Muscle layer of colon (tissue), 2 donors: ENCODE measurements at regions not wholly inside any gene's neighbourhood (a gene's known extent, or its start where the extent isn't known, plus 50 kb on each side); places are given as distances from the start of the nearest gene placed in this dataset.
"Not testable (repeated sequence)": the region's sequence is repeated elsewhere in the genome, so short reads cannot be mapped to it uniquely, and the experiment has no call there.

Source experiments
- H3K27ac ChIP-seq: one replicate; pipeline ENCODE4 v1.7.0; 2013; ENCODE audit warnings: low read depth, mild to moderate bottlenecking, low read length, moderate library complexity
- H3K27me3 ChIP-seq, 2 donors: one replicate each; pipeline ENCODE4 v1.7.0; 2013; ENCODE audit warnings: low read length in 2 of 2, mild to moderate bottlenecking in 2 of 2; ENCODE audit not compliant: insufficient read depth in 2 of 2, control insufficient read depth in 1 of 2
- H3K36me3 ChIP-seq: one replicate; pipeline ENCODE4 v1.7.0; 2013; ENCODE audit warnings: mild to moderate bottlenecking, low read length; ENCODE audit not compliant: insufficient read depth
- H3K4me1 ChIP-seq: one replicate; pipeline ENCODE4 v1.7.0; 2013; ENCODE audit warnings: mild to moderate bottlenecking, low read length; ENCODE audit not compliant: insufficient read depth
- H3K4me3 ChIP-seq, 2 donors: one replicate each; pipeline ENCODE4 v1.7.0; 2013; ENCODE audit warnings: low read length in 2 of 2, low read depth in 1 of 2, mild to moderate bottlenecking in 1 of 2, moderate library complexity in 1 of 2
- H3K9ac ChIP-seq: one replicate; pipeline ENCODE4 v1.7.0; 2013; ENCODE audit warnings: low read length
- H3K9me3 ChIP-seq: one replicate; pipeline ENCODE4 v1.7.0; 2013; ENCODE audit warnings: mild to moderate bottlenecking, low read length
- donor health status: abdominal sarcoma.
- donor health status: Adenocarcinoma of cecum.

DNA sequence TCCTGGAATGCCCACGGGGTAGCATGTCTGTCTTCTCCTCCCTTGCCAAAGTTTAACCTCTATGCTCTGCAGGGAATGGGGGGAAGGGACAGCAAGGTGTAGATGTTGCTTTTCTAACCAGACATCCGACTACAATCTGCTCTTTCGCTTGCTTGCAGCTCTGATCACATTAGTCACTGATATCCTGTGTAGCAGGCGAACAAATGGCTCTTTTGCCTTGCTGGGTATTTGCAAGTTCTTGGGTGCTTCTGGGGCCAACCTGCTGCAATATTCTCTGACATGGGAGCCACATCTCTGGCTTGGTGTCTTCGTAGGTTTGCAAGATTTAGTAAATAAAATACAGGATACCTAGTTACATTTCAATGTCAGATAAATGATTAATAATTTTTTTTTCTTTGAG lies 190.0 kb downstream of the ASB1 start:
- no peaks in the 10 kb centered on the region for H3K4me1 ChIP-seq
- no peak overlapping the region for H3K4me3 ChIP-seq
- no peaks in the 10 kb centered on the region for H3K9me3 ChIP-seq
- H3K27ac ChIP-seq: no peak overlapping the region
- no peaks in the 10 kb centered on the region for H3K36me3 ChIP-seq
- no peak overlapping the region for H3K9ac ChIP-seq
- H3K27me3 ChIP-seq: no peaks in the 10 kb centered on the region

DNA sequence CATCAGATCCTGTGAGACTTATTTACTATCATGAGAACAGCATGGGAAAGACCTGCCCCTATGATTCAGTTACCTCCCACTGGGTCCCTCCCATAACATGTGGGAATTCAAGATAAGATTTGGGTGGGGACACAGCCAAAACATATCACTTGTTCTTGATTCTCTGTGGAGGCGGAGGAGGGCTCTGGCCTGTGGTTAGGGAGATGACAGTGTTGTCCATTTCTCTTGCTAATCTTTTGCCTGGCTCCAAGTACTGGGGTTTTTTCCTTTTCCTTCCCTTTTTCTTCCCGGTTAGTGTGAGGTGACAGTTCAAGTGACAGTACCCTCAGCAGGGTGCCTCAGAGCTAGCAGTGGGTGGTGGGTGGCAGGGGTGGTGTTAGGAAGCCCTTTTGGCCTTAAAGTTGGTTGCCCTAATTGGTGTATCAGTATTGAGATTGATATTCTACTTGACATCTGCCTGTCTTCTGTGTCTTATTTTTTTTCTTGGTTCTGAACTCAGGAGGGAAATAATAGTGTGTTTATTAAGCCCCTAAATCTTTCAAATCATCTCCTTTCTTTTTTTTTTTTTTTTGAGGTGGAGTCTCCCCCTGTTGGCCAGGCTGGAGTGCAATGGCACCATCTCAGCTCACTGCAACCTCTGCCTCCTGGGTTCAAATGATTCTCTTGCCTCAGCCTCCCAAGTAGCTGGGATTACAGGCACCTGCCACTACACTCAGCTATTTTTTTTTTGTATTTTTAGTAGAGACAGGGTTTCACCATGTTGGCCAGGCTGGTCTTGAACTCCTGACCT lies 192.0 kb downstream of the ASB1 start:
- H3K4me1 ChIP-seq, H3K27me3 ChIP-seq, H3K9ac ChIP-seq, H3K4me3 ChIP-seq, H3K9me3 ChIP-seq, H3K27ac ChIP-seq, H3K36me3 ChIP-seq: not testable (repeated sequence)

DNA sequence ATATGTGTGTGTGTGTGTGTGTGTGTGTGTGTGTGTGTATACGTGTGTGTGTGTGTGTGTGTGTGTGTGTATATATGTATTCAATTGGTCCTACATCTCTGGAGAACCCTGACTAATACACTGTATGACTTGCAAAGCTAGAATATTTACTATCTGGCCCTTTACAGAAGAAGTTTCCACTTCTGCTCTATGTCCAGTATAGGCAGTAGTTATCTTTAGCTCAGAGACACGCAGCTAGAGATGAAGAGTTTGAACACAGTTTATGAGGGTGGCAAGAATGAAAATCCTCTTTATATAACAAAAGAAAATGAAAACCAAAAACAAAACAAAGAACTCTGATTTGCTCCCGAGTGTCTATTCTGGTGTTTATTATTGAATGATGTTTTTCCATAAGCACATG lies 201.2 kb downstream of the ASB1 start:
- H3K9ac ChIP-seq: no peak overlapping the region
- no peaks in the 10 kb centered on the region for H3K36me3 ChIP-seq
- H3K27me3 ChIP-seq: no peaks in the 10 kb centered on the region
- no peak overlapping the region for H3K4me3 ChIP-seq
- no peaks in the 10 kb centered on the region for H3K9me3 ChIP-seq
- no peak overlapping the region for H3K27ac ChIP-seq
- peaks cover 8% of the 10 kb centered on the region for H3K4me1 ChIP-seq

DNA sequence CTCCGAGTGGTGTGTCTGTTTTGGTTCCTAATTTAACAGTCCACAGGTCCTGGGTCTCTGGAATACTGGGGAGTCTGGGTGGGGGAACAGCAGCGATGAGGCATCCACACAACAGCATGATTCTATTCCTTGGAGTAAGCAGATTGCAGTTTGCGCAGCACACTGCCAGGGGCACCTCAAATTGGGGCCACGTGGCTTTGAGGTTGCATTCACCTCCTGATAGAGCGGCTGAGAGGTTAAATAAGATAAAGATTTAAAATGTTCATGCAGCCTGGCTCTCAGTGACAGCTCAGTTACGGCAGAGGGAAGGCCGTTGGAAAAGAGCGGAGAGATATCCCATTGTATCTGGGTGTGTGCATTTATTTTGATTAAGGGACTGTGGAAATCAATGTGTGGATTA lies 202.3 kb downstream of the ASB1 start:
- no peaks in the 10 kb centered on the region for H3K9me3 ChIP-seq
- H3K4me1 ChIP-seq: peaks cover 8% of the 10 kb centered on the region
- no peak overlapping the region for H3K27ac ChIP-seq
- no peak overlapping the region for H3K4me3 ChIP-seq
- H3K27me3 ChIP-seq: no peaks in the 10 kb centered on the region
- H3K36me3 ChIP-seq: no peaks in the 10 kb centered on the region
- H3K9ac ChIP-seq: no peak overlapping the region

DNA sequence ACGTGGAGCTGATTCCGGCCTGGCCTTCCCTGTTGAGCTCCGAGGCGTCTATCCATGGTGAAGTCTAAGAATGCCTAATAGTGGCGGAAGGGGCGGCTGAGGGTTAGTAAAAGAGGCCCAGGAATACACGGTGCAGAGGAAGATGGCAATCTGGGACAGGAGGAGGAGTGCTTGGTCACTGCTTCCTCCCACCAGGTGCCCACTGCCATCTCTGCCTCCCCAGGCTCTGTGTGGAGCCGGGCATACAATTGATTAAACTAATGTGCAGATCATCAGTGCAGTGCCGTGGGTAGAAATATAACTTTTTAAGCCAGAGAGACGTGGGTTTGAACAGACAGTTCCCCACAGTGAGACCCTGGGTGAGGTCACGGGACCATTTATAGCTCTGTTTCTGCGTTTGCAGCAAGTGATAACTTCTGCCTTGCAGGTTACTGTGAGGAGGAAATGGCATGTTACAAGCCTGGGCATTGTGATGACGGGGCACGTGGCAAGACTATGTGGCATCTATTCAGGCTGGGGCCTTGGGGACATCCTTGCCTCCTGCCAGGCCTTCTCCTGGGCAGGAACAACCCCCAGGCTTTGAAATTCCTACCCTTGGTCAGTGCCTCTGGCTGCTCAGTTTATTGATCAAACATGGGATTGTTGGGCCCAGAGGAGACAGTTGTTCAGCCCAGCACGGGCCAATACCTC lies 204.9 kb downstream of the ASB1 start:
- peaks cover 24% of the 10 kb centered on the region for H3K4me1 ChIP-seq
- H3K9me3 ChIP-seq: no peaks in the 10 kb centered on the region
- H3K27ac ChIP-seq: no peak overlapping the region
- H3K27me3 ChIP-seq: no peaks in the 10 kb centered on the region
- no peak overlapping the region for H3K4me3 ChIP-seq
- no peaks in the 10 kb centered on the region for H3K36me3 ChIP-seq
- H3K9ac ChIP-seq: no peak overlapping the region

DNA sequence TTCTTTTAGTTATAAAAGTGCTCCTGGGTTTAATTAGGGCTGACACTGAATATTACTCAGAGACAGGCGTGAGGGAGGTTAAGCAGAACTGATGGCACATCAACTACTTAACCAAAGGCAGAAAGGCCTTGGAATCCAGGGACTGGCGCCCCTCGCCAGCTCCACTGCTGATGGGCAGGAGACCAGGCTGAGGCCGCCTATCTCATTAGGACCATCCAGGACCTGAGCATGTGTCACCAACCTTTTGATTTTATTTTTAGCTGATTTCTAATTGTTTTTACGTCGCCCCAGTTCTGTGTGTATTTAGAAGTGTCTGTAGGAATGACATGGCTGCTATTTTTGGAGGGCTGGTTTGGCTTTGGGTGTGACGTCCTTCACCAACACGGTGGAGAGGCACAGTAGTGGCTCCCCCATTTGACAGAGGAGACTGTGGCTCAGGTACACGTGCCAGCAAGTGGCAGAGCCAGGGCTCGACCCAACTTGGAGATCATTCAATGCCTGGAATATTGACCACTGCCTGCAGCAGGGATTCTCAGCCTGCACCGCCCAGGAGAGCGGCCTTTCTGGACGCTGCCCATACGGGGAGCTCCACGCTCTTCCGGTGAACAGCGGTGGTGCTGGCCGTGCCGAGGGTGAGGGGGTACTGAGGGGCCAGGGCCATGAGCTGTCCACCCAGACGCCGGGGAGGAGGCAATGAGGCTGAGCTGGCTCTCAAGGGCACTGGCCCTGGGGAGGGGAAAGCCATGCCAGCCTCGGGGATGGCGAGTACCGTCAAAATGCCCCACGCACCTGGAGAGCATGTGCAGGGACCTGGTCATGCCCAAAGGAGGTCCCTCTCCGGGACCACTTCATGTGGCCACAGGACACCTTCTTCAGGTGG lies 205.7 kb downstream of the ASB1 start:
- no peak overlapping the region for H3K4me3 ChIP-seq
- H3K27ac ChIP-seq: no peak overlapping the region
- no peaks in the 10 kb centered on the region for H3K9me3 ChIP-seq
- H3K27me3 ChIP-seq: no peaks in the 10 kb centered on the region
- H3K9ac ChIP-seq: no peak overlapping the region
- H3K36me3 ChIP-seq: no peaks in the 10 kb centered on the region
- peaks cover 22% of the 10 kb centered on the region for H3K4me1 ChIP-seq

DNA sequence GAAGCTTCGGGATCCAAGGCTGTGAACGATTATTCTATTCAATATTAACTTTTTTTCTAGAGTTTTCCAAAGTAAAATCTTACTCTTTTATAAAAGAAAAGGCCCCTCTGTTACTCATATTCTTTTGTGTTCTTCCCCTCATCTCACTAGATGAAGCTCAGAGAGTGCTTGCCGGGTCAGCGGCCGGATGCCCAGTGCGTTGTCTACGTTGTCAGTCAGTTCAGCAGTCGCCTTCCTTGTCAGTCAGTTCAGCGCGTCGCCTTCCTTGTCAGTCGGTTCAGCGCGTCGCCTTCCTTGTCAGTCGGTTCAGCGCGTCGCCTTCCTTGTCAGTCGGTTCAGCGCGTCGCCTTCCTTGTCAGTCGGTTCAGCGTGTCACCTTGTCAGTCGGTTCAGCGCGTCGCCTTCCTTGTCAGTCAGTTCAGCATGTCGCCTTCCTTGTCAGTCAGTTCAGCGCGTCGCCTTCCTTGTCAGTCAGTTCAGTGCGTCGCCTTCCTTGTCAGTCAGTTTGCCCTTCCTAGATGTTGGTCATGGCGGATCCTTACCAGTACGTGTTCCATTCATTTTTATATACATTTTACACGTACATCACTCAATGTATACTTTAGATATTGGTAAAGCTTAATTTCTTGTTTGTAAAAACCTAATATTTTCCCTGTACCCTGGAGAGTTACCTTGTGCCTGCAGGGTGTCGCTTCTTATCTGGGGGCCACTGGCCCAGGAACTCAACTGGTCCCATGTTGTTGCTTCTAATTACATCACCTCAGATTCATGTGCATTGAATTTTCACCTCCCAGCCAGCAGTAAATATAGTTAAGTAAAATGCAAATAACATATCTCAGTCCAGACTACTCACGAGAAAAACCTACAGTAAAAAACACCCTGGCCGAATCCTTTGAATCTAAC lies 206.9 kb downstream of the ASB1 start:
- no peak overlapping the region for H3K27ac ChIP-seq
- no peaks in the 10 kb centered on the region for H3K9me3 ChIP-seq
- no peak overlapping the region for H3K4me3 ChIP-seq
- no peaks in the 10 kb centered on the region for H3K27me3 ChIP-seq
- peaks cover 16% of the 10 kb centered on the region for H3K4me1 ChIP-seq
- no peaks in the 10 kb centered on the region for H3K36me3 ChIP-seq
- H3K9ac ChIP-seq: no peak overlapping the region

DNA sequence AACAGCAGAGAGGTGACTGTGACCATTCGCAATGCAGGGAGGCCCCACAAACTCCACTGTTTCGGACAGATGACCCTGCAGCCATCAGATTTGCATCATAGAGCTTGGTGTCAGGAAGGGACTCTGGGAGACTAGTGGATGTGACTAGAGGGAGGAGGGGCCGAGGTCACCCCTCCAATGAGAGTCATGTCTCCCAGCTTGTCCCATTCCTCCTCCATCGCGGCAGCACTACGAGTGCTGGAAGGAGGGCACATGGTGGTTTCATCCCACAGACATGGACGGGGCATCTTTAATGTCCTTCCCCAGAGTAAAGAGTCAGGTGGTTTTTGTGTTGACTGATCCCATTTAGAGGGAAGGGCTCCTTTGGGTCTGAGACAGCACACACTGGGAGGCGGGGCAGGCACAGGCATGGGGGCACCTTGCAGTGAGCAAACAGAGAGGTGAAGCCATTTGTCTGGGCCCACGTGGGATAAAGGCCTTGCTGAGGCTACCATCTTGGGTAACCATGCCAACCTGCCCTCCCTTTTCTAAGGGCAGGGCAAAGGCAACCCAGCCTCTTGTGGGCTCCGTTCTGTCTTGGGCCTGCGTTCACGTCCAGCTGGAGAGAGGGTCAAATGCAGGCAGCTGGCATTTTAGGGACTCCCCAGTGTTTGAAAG lies 208.1 kb downstream of the ASB1 start:
- H3K4me1 ChIP-seq: peaks cover 16% of the 10 kb centered on the region
- H3K4me3 ChIP-seq: no peak overlapping the region
- no peaks in the 10 kb centered on the region for H3K36me3 ChIP-seq
- no peaks in the 10 kb centered on the region for H3K9me3 ChIP-seq
- H3K27me3 ChIP-seq: no peaks in the 10 kb centered on the region
- no peak overlapping the region for H3K27ac ChIP-seq
- H3K9ac ChIP-seq: no peak overlapping the region

DNA sequence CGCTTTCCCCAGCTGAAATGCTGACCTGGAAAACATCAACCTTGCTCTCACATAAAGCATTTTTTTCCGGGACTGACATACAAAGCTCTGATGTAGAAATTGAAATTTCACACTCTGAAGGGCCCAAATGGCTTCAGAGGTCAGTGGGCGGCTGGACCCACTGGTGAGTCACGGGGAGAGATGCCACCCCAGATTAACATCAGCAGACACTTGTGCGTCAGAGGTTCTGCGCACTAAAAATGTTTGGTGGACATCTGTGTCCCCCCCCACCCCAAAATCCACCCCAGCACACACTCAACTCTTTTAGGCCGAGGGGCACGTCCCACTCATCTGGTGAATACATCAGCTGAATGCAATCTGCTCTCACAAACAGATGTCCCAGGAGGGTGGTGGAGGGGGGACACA lies 208.9 kb downstream of the ASB1 start:
- H3K27ac ChIP-seq: no peak overlapping the region
- no peak overlapping the region for H3K9ac ChIP-seq
- no peak overlapping the region for H3K4me3 ChIP-seq
- peaks cover 16% of the 10 kb centered on the region for H3K4me1 ChIP-seq
- no peaks in the 10 kb centered on the region for H3K27me3 ChIP-seq
- H3K9me3 ChIP-seq: no peaks in the 10 kb centered on the region
- H3K36me3 ChIP-seq: no peaks in the 10 kb centered on the region

DNA sequence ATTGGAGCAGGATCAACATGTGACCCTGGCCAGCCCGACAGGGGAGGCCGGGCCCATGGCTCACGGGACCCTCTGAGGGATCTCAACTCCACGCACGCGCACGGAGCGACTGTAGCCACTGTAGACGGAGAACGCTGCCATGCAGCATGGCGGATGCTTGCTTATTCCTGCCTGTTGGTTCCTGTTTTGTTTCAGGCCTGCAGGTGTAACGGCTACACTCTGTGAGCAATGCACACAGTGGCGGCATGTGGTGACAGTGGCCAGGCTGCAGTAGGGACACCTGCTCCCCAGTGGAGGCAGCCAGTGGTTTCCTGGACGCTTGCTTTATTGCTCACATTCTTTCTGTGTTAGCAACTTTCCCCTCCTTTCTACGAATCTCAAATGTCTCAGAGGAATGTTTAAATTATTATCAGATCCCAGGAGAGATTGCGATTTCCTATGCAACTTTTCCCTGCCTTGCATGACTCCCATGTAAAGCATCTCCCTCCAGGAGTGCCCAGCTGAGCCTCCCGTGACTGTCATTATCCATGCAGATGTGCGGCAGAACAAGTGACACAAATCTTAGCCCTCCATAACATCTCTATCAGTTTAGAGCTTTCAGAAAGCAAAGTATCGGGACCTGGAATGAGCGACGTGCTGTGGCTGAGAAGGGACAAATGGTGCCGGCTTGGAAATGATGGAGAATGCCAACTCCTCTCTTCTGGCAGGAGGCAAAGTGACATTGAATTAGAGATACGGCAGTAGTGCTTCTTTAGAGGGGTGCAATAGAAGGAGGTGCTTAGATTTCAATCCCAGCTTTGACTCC lies 209.7 kb downstream of the ASB1 start:
- Histone ChIP-seq H3K9me3 (no peaks in the 10 kb centered on the region), H3K9ac (no peak overlapping the region), H3K27ac (no peak overlapping the region), H3K4me1 (peaks cover 16% of the 10 kb centered on the region), H3K36me3 (no peaks in the 10 kb centered on the region), H3K27me3 (no peaks in the 10 kb centered on the region), H3K4me3 (no peak overlapping the region)
